Thoracic aorta (tissue), 2 donors: ENCODE measurements at regions not wholly inside any gene's neighbourhood (a gene's known extent, or its start where the extent isn't known, plus 50 kb on each side); places are given as distances from the start of the nearest gene placed in this dataset.

Experiments used
- ATAC-seq: fragments of 150-250 bp; one replicate; pipeline ENCODE4 v1.8.0; 2017; ENCODE audit warnings: low read depth; ENCODE audit not compliant: insufficient number of reproducible peaks, low FRiP score
- DNase-seq: peaks from one replicate; pipeline ENCODE4 v3.0.0-alpha.2; 2020; ENCODE audit warnings: low spot score
- H3K27ac ChIP-seq, 2 donors: fragments of 200-600 bp; sonication (generic); 1 replicate in 1 of 2; 2 replicates in 1 of 2; pipeline ENCODE4 v1.5.1; 2016; ENCODE audit warnings: mild to moderate bottlenecking in 2 of 2, moderate library complexity in 2 of 2
- H3K27me3 ChIP-seq: fragments of 200-600 bp; sonication (generic); replicated peaks from 2 replicates; pipeline ENCODE4 v1.6.0; 2016; ENCODE audit warnings: mild to moderate bottlenecking; ENCODE audit not compliant: insufficient read depth
- H3K36me3 ChIP-seq: fragments of 200-600 bp; sonication (generic); one replicate; pipeline ENCODE4 v1.5.1; 2016
- H3K4me1 ChIP-seq, 2 donors: fragments of 200-600 bp; sonication (generic); 1 replicate in 1 of 2; 2 replicates in 1 of 2; pipeline versions ENCODE4 v1.5.1 to v1.6.0; 2016; ENCODE audit warnings: low read depth in 2 of 2, mild to moderate bottlenecking in 1 of 2; ENCODE audit not compliant: control insufficient read depth in 1 of 2
- H3K4me3 ChIP-seq: fragments of 200-600 bp; sonication (generic); 2 replicates; pipeline ENCODE4 v1.5.1; 2016; ENCODE audit warnings: mild to moderate bottlenecking
- H3K9me3 ChIP-seq: fragments of 200-600 bp; sonication (generic); 2 replicates; pipeline ENCODE4 v1.5.1; 2016
- CTCF ChIP-seq: fragments of 200-600 bp; sonication (generic); IDR thresholded peaks from one replicate; pipeline ENCODE4 v1.5.1; 2019; ENCODE audit warnings: antibody characterized with exemption

- ATAC-seq = no peak
- H3K36me3 ChIP-seq = no peaks in the 10 kb centered on the region
- H3K27me3 ChIP-seq = no peaks in the 10 kb centered on the region
- H3K27ac ChIP-seq = no peak overlapping the region
- no peak for TF ChIP-seq CTCF
- H3K9me3 ChIP-seq = no peaks in the 10 kb centered on the region
- no peaks in the 10 kb centered on the region for H3K4me1 ChIP-seq
- DNase-seq = no peak
- no peak overlapping the region for H3K4me3 ChIP-seq
Measured at GRCh38 chr16:66304961-66305360, 61.5 kb upstream of the CDH5 start.

DNA sequence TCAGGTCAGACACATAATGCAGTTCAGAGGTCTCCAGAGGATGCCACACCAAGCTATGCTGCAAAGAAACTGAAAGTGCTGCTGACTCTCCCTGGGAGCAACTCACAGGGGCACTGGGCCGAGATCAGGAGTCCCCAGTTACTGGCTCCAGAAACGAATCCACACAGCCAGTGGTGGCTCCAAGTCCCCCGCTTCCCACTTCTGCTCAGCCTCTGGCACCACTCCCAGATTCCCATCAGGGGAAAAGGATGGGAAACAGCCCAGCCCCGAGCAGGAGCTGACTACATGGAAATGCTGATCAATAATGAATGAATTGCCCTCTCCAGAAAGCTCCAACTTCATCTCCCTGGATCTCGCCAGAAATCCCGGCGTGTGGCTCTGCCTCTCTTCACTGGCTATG lies 62.3 kb upstream of the CDH5 start:
- H3K4me1 ChIP-seq = no peaks in the 10 kb centered on the region
- no peaks in the 10 kb centered on the region for H3K36me3 ChIP-seq
- H3K9me3 ChIP-seq = no peaks in the 10 kb centered on the region
- H3K4me3 ChIP-seq = no peak overlapping the region
- H3K27me3 ChIP-seq = no peaks in the 10 kb centered on the region
- no peak overlapping the region for H3K27ac ChIP-seq
- no peak for TF ChIP-seq CTCF
- DNase-seq (no peak), ATAC-seq (no peak)

- Histone ChIP-seq H3K27ac (no peak overlapping the region), H3K4me1 (no peaks in the 10 kb centered on the region), H3K4me3 (no peak overlapping the region), H3K36me3 (no peaks in the 10 kb centered on the region), H3K27me3 (no peaks in the 10 kb centered on the region), H3K9me3 (no peaks in the 10 kb centered on the region)
- TF ChIP-seq CTCF = no peak
- no peak for ATAC-seq
- no peak for DNase-seq
Measured at GRCh38 chr16:66300501-66300900, 66.0 kb upstream of the CDH5 start.

GRCh38 chr16:66300037-66300436 lies 66.5 kb upstream of the CDH5 start:
- H3K36me3 ChIP-seq = no peaks in the 10 kb centered on the region
- no peak for ATAC-seq
- H3K27me3 ChIP-seq = no peaks in the 10 kb centered on the region
- no peak for TF ChIP-seq CTCF
- H3K4me1 ChIP-seq = no peaks in the 10 kb centered on the region
- H3K27ac ChIP-seq = no peak overlapping the region
- H3K4me3 ChIP-seq = no peak overlapping the region
- no peaks in the 10 kb centered on the region for H3K9me3 ChIP-seq
- DNase-seq = no peak

DNA sequence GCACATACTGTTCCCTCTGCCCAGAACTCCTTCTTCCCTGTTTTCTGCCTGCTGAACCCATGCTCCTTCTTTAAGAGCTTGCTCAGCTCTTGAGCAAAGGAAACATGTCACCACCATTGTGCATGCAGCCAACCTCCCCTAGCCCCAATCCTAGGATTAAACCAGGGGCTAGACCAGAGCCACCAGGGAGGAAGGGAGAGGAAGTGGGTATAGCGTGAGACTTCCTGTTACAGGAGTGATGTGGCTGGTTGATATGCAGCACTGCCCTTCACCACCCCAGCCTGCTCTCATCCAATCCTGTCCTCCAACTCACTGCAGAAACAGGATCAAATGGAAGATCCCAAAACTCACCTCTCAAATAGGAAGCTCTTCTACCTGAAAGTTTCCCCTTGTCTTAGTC lies 67.1 kb upstream of the CDH5 start:
- no peak overlapping the region for H3K27ac ChIP-seq
- no peak for TF ChIP-seq CTCF
- ATAC-seq (no peak), DNase-seq (no peak)
- H3K4me1 ChIP-seq = no peaks in the 10 kb centered on the region
- H3K27me3 ChIP-seq = no peaks in the 10 kb centered on the region
- no peaks in the 10 kb centered on the region for H3K9me3 ChIP-seq
- H3K36me3 ChIP-seq = no peaks in the 10 kb centered on the region
- no peak overlapping the region for H3K4me3 ChIP-seq
